ENCODE measurements at regions not wholly inside any gene's neighbourhood (a gene's known extent, or its start where the extent isn't known, plus 50 kb on each side); places are given as distances from the start of the nearest gene placed in this dataset.

GRCh38 chr10:53572799-53573198 lies 800.2 kb upstream of the MBL2 start:
- Histone ChIP-seq H3K4me3 (no peak overlapping the region), H3K27me3 (no peaks in the 10 kb centered on the region), H3K4me1 (no peaks in the 10 kb centered on the region), H3K9me3 (no peaks in the 10 kb centered on the region), H3K27ac (no peak overlapping the region), H3K36me3 (replicated peaks in 1 of 2; ENCODE audit: insufficient read depth in 1 of 2, low read depth in 2 of 2) (no peaks in the 10 kb centered on the region)
- ATAC-seq (no peak), DNase-seq (no peak)
- intact Hi-C loops (cut with DNase I), result no loop called here
- 30 to 38% methylated on average over 1 of the region's 1 CpG for WGBS, 2 donors
- TF ChIP-seq, protein P1, sequence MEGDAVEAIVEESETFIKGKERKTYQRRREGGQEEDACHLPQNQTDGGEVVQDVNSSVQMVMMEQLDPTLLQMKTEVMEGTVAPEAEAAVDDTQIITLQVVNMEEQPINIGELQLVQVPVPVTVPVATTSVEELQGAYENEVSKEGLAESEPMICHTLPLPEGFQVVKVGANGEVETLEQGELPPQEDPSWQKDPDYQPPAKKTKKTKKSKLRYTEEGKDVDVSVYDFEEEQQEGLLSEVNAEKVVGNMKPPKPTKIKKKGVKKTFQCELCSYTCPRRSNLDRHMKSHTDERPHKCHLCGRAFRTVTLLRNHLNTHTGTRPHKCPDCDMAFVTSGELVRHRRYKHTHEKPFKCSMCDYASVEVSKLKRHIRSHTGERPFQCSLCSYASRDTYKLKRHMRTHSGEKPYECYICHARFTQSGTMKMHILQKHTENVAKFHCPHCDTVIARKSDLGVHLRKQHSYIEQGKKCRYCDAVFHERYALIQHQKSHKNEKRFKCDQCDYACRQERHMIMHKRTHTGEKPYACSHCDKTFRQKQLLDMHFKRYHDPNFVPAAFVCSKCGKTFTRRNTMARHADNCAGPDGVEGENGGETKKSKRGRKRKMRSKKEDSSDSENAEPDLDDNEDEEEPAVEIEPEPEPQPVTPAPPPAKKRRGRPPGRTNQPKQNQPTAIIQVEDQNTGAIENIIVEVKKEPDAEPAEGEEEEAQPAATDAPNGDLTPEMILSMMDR (IDR thresholded peaks at IDR 0.05), result no peak
- TF ChIP-seq POLR2A (IDR thresholded peaks at IDR 0.05), result no peak

GRCh38 chr10:53570221-53570620 lies 797.6 kb upstream of the MBL2 start:
- Histone ChIP-seq H3K9me3 (no peaks in the 10 kb centered on the region), H3K4me3 (no peak overlapping the region), H3K27me3 (no peaks in the 10 kb centered on the region), H3K4me1 (no peaks in the 10 kb centered on the region), H3K27ac (no peak overlapping the region), H3K36me3 (replicated peaks in 1 of 2; ENCODE audit: insufficient read depth in 1 of 2, low read depth in 2 of 2) (no peaks in the 10 kb centered on the region)
- intact Hi-C loops (cut with DNase I), result no loop called here
- DNase-seq (no peak), ATAC-seq (no peak)
- TF ChIP-seq, protein P1 (IDR thresholded peaks at IDR 0.05), result no peak
- no peak for TF ChIP-seq POLR2A (IDR thresholded peaks at IDR 0.05)

DNA sequence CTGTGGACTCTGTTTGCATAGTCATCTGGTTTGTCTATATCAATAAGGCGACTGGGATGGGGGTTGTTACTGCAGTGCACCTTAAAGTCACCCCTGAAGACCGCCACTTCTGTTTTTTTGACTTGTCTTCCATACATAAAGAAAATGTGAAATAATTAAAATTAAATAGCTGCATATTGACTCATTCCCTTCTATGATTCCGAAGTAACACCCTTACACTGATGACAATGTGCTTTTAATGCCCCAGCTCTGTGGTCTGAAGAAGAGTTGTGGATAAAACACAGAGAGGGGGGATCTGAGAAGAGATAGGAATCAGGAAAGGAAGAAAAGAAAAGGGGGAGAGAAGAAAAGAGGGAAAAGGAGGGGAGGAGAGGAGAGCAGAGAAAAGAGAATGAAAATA lies 796.9 kb upstream of the MBL2 start:
- intact Hi-C loops (cut with DNase I), result no loop called here
- no peaks in the 10 kb centered on the region for H3K36me3 ChIP-seq (replicated peaks in 1 of 2; ENCODE audit: insufficient read depth in 1 of 2, low read depth in 2 of 2)
- no peak for DNase-seq
- WGBS, 2 donors, result 46 to 73% methylated on average over 3 of the region's 3 CpGs
- TF ChIP-seq, protein P1 (IDR thresholded peaks at IDR 0.05), result no peak
- TF ChIP-seq POLR2A (IDR thresholded peaks at IDR 0.05), result no peak
- no peaks in the 10 kb centered on the region for H3K4me1 ChIP-seq
- no peak overlapping the region for H3K27ac ChIP-seq
- no peak overlapping the region for H3K4me3 ChIP-seq
- no peaks in the 10 kb centered on the region for H3K9me3 ChIP-seq
- no peak for ATAC-seq
- no peaks in the 10 kb centered on the region for H3K27me3 ChIP-seq

GRCh38 chr10:53548664-53549063 lies 776.1 kb upstream of the MBL2 start:
- H3K36me3 ChIP-seq (replicated peaks in 1 of 2; ENCODE audit: insufficient read depth in 1 of 2, low read depth in 2 of 2), result no peaks in the 10 kb centered on the region
- ATAC-seq (no peak), DNase-seq (no peak)
- 96 to 100% methylated on average over 1 of the region's 1 CpG for WGBS, 2 donors
- no peaks in the 10 kb centered on the region for H3K4me1 ChIP-seq
- intact Hi-C loops (cut with DNase I), result no loop called here
- H3K4me3 ChIP-seq, result no peak overlapping the region
- TF ChIP-seq POLR2A (IDR thresholded peaks at IDR 0.05), result no peak
- TF ChIP-seq, protein P1 (IDR thresholded peaks at IDR 0.05), result no peak
- H3K27ac ChIP-seq, result no peak overlapping the region
- no peaks in the 10 kb centered on the region for H3K27me3 ChIP-seq
- H3K9me3 ChIP-seq, result no peaks in the 10 kb centered on the region

DNA sequence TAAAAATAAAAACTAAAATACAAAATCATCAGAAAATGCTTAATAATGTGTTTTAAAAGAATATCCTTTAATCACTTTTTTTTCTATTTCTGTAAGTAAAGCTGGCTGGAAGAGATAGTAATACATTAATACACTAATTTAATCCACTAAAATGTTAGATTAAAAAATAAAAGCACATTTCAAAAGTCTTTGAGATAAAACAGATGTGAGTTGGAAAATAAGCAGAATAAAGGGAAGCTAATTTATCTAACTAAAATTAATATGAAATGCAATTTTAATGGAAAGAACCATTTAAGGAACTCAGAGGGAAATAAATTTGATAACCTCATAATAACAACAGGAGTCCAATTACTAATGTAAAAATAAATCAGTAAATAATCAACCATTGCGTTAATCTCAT lies 774.8 kb upstream of the MBL2 start:
- intact Hi-C loops (cut with DNase I), result no loop called here
- H3K27me3 ChIP-seq, result no peaks in the 10 kb centered on the region
- 79 to 88% methylated on average over 1 of the region's 1 CpG for WGBS, 2 donors
- H3K4me1 ChIP-seq, result no peaks in the 10 kb centered on the region
- no peak overlapping the region for H3K27ac ChIP-seq
- ATAC-seq (no peak), DNase-seq (no peak)
- no peaks in the 10 kb centered on the region for H3K9me3 ChIP-seq
- TF ChIP-seq, protein P1 (IDR thresholded peaks at IDR 0.05), result no peak
- TF ChIP-seq POLR2A (IDR thresholded peaks at IDR 0.05), result no peak
- H3K4me3 ChIP-seq, result no peak overlapping the region
- no peaks in the 10 kb centered on the region for H3K36me3 ChIP-seq (replicated peaks in 1 of 2; ENCODE audit: insufficient read depth in 1 of 2, low read depth in 2 of 2)
